CD4-positive, CD25-positive, alpha-beta regulatory T cell (primary cell): ENCODE measurements at regions not wholly inside any gene's neighbourhood (a gene's known extent, or its start where the extent isn't known, plus 50 kb on each side); places are given as distances from the start of the nearest gene placed in this dataset.

Experiments
- ATAC-seq, 2 donors: fragments of 150-1000 bp; cut with Tn5 transposase; one replicate each; pipeline ENCODE4 v1.10.0; 2021; ENCODE audit warnings: low read depth in 2 of 2, moderate number of reproducible peaks in 2 of 2, moderate library complexity in 1 of 2
- DNase-seq, 3 donors: peaks; one replicate each; pipeline versions ENCODE4 v3.0.0 to v3.0.0-alpha.2; 2012 to 2022; ENCODE audit warnings: mixed read lengths in 1 of 3
- H3K27ac ChIP-seq: one replicate; pipeline ENCODE4 v1.7.0; 2013; ENCODE audit warnings: mild to moderate bottlenecking, low read length; ENCODE audit not compliant: insufficient read depth, poor library complexity, severe bottlenecking
- H3K27me3 ChIP-seq: one replicate; pipeline ENCODE4 v1.7.0; 2013; ENCODE audit warnings: low read length; ENCODE audit not compliant: control insufficient read depth, insufficient read depth
- H3K36me3 ChIP-seq: one replicate; pipeline ENCODE4 v1.7.0; 2013; ENCODE audit warnings: mild to moderate bottlenecking, low read length, moderate library complexity; ENCODE audit not compliant: control insufficient read depth, insufficient read depth
- H3K4me1 ChIP-seq: 2 replicates; pipeline ENCODE4 v1.7.0; 2013; ENCODE audit warnings: mild to moderate bottlenecking, low read length; ENCODE audit not compliant: insufficient read depth, control insufficient read depth, poor library complexity, severe bottlenecking
- H3K4me3 ChIP-seq: one replicate; pipeline ENCODE4 v1.7.0; 2013; ENCODE audit warnings: low read depth, mild to moderate bottlenecking, low read length, moderate library complexity
- H3K9me3 ChIP-seq, 2 experiments: 1 replicate in 1 of 2; 2 replicates in 1 of 2; pipeline ENCODE4 v1.7.0; 2013; ENCODE audit warnings: low read length in 2 of 2, mild to moderate bottlenecking in 1 of 2, moderate library complexity in 1 of 2; ENCODE audit not compliant: control insufficient read depth in 2 of 2
- H3K27ac Mint-ChIP-seq, 3 donors: one replicate each; pipeline ENCODE4 v1.8.0; 2020 to 2022; ENCODE audit warnings: mild to moderate bottlenecking in 3 of 3, mixed read lengths in 3 of 3, moderate library complexity in 2 of 3
- H3K27me3 Mint-ChIP-seq: one replicate; pipeline ENCODE4 v1.8.0; 2022; ENCODE audit warnings: mild to moderate bottlenecking, mixed read lengths
- H3K36me3 Mint-ChIP-seq: one replicate; pipeline ENCODE4 v1.8.0; 2020; ENCODE audit warnings: mixed read lengths
- H3K4me1 Mint-ChIP-seq, 4 donors: one replicate each; pipeline ENCODE4 v1.8.0; 2020 to 2022; ENCODE audit warnings: mixed read lengths in 4 of 4, mild to moderate bottlenecking in 1 of 4
- H3K4me3 Mint-ChIP-seq, 4 donors: one replicate each; pipeline ENCODE4 v1.8.0; 2020 to 2022; ENCODE audit warnings: mild to moderate bottlenecking in 4 of 4, mixed read lengths in 4 of 4, moderate library complexity in 3 of 4
- H3K9me3 Mint-ChIP-seq, 7 donors: one replicate each; pipeline ENCODE4 v1.8.0; 2020 to 2022; ENCODE audit warnings: mixed read lengths in 7 of 7, mild to moderate bottlenecking in 3 of 7, moderate library complexity in 2 of 7

GRCh38 chr17:37828651-37829124 is 83.8 kb upstream of the HNF1B start:
- H3K27ac ChIP-seq = no peak overlapping the region

GRCh38 chr17:37827905-37828650 is 83.2 kb upstream of the HNF1B start:
- Mint-ChIP-seq H3K27ac (peak overlapping the region in 1 of 3 donors; percentile 39), H3K27me3 (peaks cover 9% of the 10 kb centered on the region), H3K4me1 (peaks cover 0 to 6% (median 0%) of the 10 kb centered on the region in 4 donors), H3K36me3 (no peaks in the 10 kb centered on the region), H3K9me3 (peaks cover 0 to 2% (median 0%) of the 10 kb centered on the region in 7 donors), H3K4me3 (no peak overlapping the region)
- DNase-seq (no peak), ATAC-seq (no peak)
- Histone ChIP-seq H3K27ac (no peak overlapping the region), H3K27me3 (no peaks in the 10 kb centered on the region), H3K36me3 (no peaks in the 10 kb centered on the region), H3K4me3 (no peak overlapping the region), H3K4me1 (no peaks in the 10 kb centered on the region), H3K9me3 (no peaks in the 10 kb centered on the region)

More at GRCh38 chr17:37828651-37829124, 83.8 kb upstream of the HNF1B start:
- no peaks in the 10 kb centered on the region for H3K9me3 ChIP-seq
- H3K4me3 ChIP-seq = no peak overlapping the region
- Mint-ChIP-seq H3K9me3 (peaks cover 0 to 2% (median 0%) of the 10 kb centered on the region in 7 donors), H3K4me1 (peaks cover 0 to 6% (median 0%) of the 10 kb centered on the region in 4 donors), H3K27ac (no peak overlapping the region), H3K27me3 (peaks cover 6% of the 10 kb centered on the region), H3K4me3 (no peak overlapping the region), H3K36me3 (no peaks in the 10 kb centered on the region)
- no peaks in the 10 kb centered on the region for H3K4me1 ChIP-seq
- DNase-seq (peak in 1 of 3 donors; percentile 27), ATAC-seq (no peak)
- no peaks in the 10 kb centered on the region for H3K27me3 ChIP-seq
- H3K36me3 ChIP-seq = no peaks in the 10 kb centered on the region

GRCh38 chr17:37826497-37827430 is 81.9 kb upstream of the HNF1B start:
- no peak overlapping the region for H3K4me3 Mint-ChIP-seq
- Histone ChIP-seq H3K9me3 (no peaks in the 10 kb centered on the region), H3K4me3 (no peak overlapping the region), H3K4me1 (no peaks in the 10 kb centered on the region), H3K36me3 (no peaks in the 10 kb centered on the region), H3K27ac (no peak overlapping the region), H3K27me3 (no peaks in the 10 kb centered on the region)
- no peak for ATAC-seq
- DNase-seq = no peak
- H3K27me3 Mint-ChIP-seq = peaks cover 13% of the 10 kb centered on the region
- peaks cover 0 to 6% (median 0%) of the 10 kb centered on the region in 4 donors for H3K4me1 Mint-ChIP-seq
- H3K9me3 Mint-ChIP-seq = peaks cover 0 to 2% (median 0%) of the 10 kb centered on the region in 7 donors
- no peak overlapping the region for H3K27ac Mint-ChIP-seq
- no peaks in the 10 kb centered on the region for H3K36me3 Mint-ChIP-seq

- no peak overlapping the region for H3K4me3 Mint-ChIP-seq
- Histone ChIP-seq H3K27ac (no peak overlapping the region), H3K4me1 (no peaks in the 10 kb centered on the region), H3K27me3 (no peaks in the 10 kb centered on the region), H3K9me3 (no peaks in the 10 kb centered on the region), H3K36me3 (no peaks in the 10 kb centered on the region), H3K4me3 (no peak overlapping the region)
- DNase-seq (no peak), ATAC-seq (no peak)
- H3K27me3 Mint-ChIP-seq = peaks cover 13% of the 10 kb centered on the region
- no peaks in the 10 kb centered on the region for H3K36me3 Mint-ChIP-seq
- H3K9me3 Mint-ChIP-seq = peaks cover 0 to 2% (median 0%) of the 10 kb centered on the region in 7 donors
- H3K27ac Mint-ChIP-seq = no peak overlapping the region
- peaks cover 0 to 6% (median 0%) of the 10 kb centered on the region in 4 donors for H3K4me1 Mint-ChIP-seq
These were observed 81.0 kb upstream of the HNF1B start for GRCh38 chr17:37825851-37826250.

GRCh38 chr17:37824534-37825485 is 80.0 kb upstream of the HNF1B start:
- no peaks in the 10 kb centered on the region for H3K4me1 ChIP-seq
- no peaks in the 10 kb centered on the region for H3K36me3 Mint-ChIP-seq
- H3K27me3 Mint-ChIP-seq = peaks cover 20% of the 10 kb centered on the region
- H3K4me3 ChIP-seq = no peak overlapping the region
- no peaks in the 10 kb centered on the region for H3K27me3 ChIP-seq
- DNase-seq = no peak
- H3K4me1 Mint-ChIP-seq = peaks cover 0 to 7% (median 3%) of the 10 kb centered on the region in 4 donors
- H3K4me3 Mint-ChIP-seq = no peak overlapping the region
- H3K9me3 Mint-ChIP-seq = peaks cover 0 to 2% (median 0%) of the 10 kb centered on the region in 7 donors
- no peaks in the 10 kb centered on the region for H3K9me3 ChIP-seq
- no peaks in the 10 kb centered on the region for H3K36me3 ChIP-seq
- no peak for ATAC-seq
- H3K27ac ChIP-seq = no peak overlapping the region
- H3K27ac Mint-ChIP-seq = no peak overlapping the region

- no peaks in the 10 kb centered on the region for H3K4me1 ChIP-seq
- no peak for ATAC-seq
- peaks cover 0 to 7% (median 3%) of the 10 kb centered on the region in 4 donors for H3K4me1 Mint-ChIP-seq
These were observed 79.1 kb upstream of the HNF1B start for GRCh38 chr17:37823996-37824395.

More at GRCh38 chr17:37823996-37824395, 79.1 kb upstream of the HNF1B start:
- H3K4me3 Mint-ChIP-seq = no peak overlapping the region
- Histone ChIP-seq H3K27me3 (no peaks in the 10 kb centered on the region), H3K36me3 (no peaks in the 10 kb centered on the region), H3K9me3 (no peaks in the 10 kb centered on the region), H3K27ac (no peak overlapping the region), H3K4me3 (no peak overlapping the region)
- H3K27me3 Mint-ChIP-seq = peaks cover 20% of the 10 kb centered on the region
- no peak overlapping the region for H3K27ac Mint-ChIP-seq
- DNase-seq = no peak
- H3K36me3 Mint-ChIP-seq = no peaks in the 10 kb centered on the region
- H3K9me3 Mint-ChIP-seq = peaks cover 0 to 2% (median 0%) of the 10 kb centered on the region in 7 donors
